ENCODE measurements at regions not wholly inside any gene's neighbourhood (a gene's known extent, or its start where the extent isn't known, plus 50 kb on each side); places are given as distances from the start of the nearest gene placed in this dataset.

GRCh38 chr9:30673132-30673531, 1711.3 kb upstream of the ACO1 start:
- Histone ChIP-seq H3K4me3 (ENCODE audit: low read depth, low read length) (no peak overlapping the region), H3K4me1 (ENCODE audit: control insufficient read depth, insufficient read depth, low read length) (no peaks in the 10 kb centered on the region), H3K9me3 (ENCODE audit: control insufficient read depth, insufficient read depth, low read depth, low read length) (no peaks in the 10 kb centered on the region), H3K27ac (ENCODE audit: extremely low read depth, low read depth, low read length) (no peak overlapping the region), H3K36me3 (ENCODE audit: control insufficient read depth in 2 of 2, insufficient read depth in 1 of 2, low read length in 2 of 2) (no peaks in the 10 kb centered on the region)
- TF ChIP-seq ZNF114 (tag by site-specific recombination; IDR thresholded peaks at IDR 0.05) = no peak
- no peak for TF ChIP-seq ZSCAN23 (tag by site-specific recombination; IDR thresholded peaks at IDR 0.05)
- no peak for TF ChIP-seq ZNF707 (tag by site-specific recombination; IDR thresholded peaks at IDR 0.05)
- no peak for TF ChIP-seq OVOL3 (tag by site-specific recombination; IDR thresholded peaks at IDR 0.05)
- TF ChIP-seq, protein P1, sequence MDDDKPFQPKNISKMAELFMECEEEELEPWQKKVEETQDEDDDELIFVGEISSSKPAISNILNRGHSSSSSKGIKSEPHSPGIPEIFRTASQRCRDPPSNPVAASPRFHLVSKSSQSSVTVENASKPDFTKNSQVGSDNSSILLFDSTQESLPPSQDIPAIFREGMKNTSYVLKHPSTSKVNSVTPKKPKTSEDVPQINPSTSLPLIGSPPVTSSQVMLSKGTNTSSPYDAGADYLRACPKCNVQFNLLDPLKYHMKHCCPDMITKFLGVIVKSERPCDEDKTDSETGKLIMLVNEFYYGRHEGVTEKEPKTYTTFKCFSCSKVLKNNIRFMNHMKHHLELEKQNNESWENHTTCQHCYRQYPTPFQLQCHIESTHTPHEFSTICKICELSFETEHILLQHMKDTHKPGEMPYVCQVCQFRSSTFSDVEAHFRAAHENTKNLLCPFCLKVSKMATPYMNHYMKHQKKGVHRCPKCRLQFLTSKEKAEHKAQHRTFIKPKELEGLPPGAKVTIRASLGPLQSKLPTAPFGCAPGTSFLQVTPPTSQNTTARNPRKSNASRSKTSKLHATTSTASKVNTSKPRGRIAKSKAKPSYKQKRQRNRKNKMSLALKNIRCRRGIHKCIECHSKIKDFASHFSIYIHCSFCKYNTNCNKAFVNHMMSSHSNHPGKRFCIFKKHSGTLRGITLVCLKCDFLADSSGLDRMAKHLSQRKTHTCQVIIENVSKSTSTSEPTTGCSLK (tag by site-specific recombination; IDR thresholded peaks at IDR 0.05) = no peak
- TF ChIP-seq GLIS2 (tag by site-specific recombination; IDR thresholded peaks at IDR 0.05) = no peak
- no peak for TF ChIP-seq ZNF629 (tag by site-specific recombination; IDR thresholded peaks at IDR 0.05)
- TF ChIP-seq ZNF549 (tag by site-specific recombination; IDR thresholded peaks at IDR 0.05) = no peak
- TF ChIP-seq ZSCAN16 (tag by site-specific recombination; IDR thresholded peaks at IDR 0.05) = no peak
- ChIA-PET CTCF (no interaction called here), POLR2A (no interaction called here)

DNA sequence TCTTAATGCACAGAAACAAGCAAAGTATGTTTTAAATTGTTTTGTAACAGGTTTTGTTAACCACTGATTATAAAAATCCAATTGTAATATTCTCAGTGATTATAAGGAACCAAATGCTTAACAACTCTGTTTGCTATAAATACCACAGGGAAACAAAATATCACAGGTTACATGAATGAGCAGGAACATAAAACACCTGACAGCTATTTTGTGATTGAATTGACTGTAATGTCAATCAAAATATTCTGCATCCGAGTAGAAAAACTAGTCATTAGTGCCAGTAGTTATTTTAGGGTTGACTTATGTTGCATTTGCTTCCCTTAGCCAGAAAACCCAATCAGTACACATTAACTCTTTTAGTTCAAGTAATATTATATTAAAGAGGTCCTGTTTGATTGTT, 1707.8 kb upstream of the ACO1 start:
- CTCF ChIA-PET = no interaction called here
- no peak for TF ChIP-seq ZNF394 (tag by site-specific recombination; IDR thresholded peaks at IDR 0.05; ENCODE audit: borderline replicate concordance)
- TF ChIP-seq ZNF398 (tag by site-specific recombination; IDR thresholded peaks at IDR 0.05) = no peak
- TF ChIP-seq ZNF133 (tag by site-specific recombination; IDR thresholded peaks at IDR 0.05) = no peak
- no peak for TF ChIP-seq ZNF426 (tag by site-specific recombination; IDR thresholded peaks at IDR 0.05)
- no peak for TF ChIP-seq ZNF391 (tag by site-specific recombination; IDR thresholded peaks at IDR 0.05; ENCODE audit: borderline replicate concordance, low read depth)
- no peak for TF ChIP-seq ZNF785 (tag by site-specific recombination; IDR thresholded peaks at IDR 0.05)
- no peak for TF ChIP-seq ZNF501 (tag by site-specific recombination; IDR thresholded peaks at IDR 0.05)
- no peak for TF ChIP-seq ZNF747 (tag by site-specific recombination; IDR thresholded peaks at IDR 0.05)

GRCh38 chr9:30677221-30677620, 1707.2 kb upstream of the ACO1 start:
- POLR2A ChIA-PET = no interaction called here
- no peak overlapping the region for H3K4me3 ChIP-seq (ENCODE audit: low read depth, low read length)
- no peaks in the 10 kb centered on the region for H3K36me3 ChIP-seq (ENCODE audit: control insufficient read depth in 2 of 2, insufficient read depth in 1 of 2, low read length in 2 of 2)
- no peak overlapping the region for H3K27ac ChIP-seq (ENCODE audit: extremely low read depth, low read depth, low read length)
- H3K9me3 ChIP-seq (ENCODE audit: control insufficient read depth, insufficient read depth, low read depth, low read length) = no peaks in the 10 kb centered on the region
- TF ChIP-seq ZNF24 (tag by site-specific recombination; IDR thresholded peaks at IDR 0.05) (no peak), ZNF10 (tag by site-specific recombination; IDR thresholded peaks at IDR 0.05) (no peak), ZNF350 (tag by site-specific recombination; IDR thresholded peaks at IDR 0.05) (no peak), ZBTB7A (tag by site-specific recombination; IDR thresholded peaks at IDR 0.05; ENCODE audit: low read depth) (no peak), ZNF585B (tag by site-specific recombination; IDR thresholded peaks at IDR 0.05) (no peak)
- CTCF ChIA-PET = interaction anchor here (0.6 kb wide), 2 partner anchors 42 to 1494 kb away, joined by 3 read pairs; no protein-coding TSS in a partner anchor
- no peaks in the 10 kb centered on the region for H3K4me1 ChIP-seq (ENCODE audit: control insufficient read depth, insufficient read depth, low read length)

More for the DNA sequence above, 1707.8 kb upstream of the ACO1 start:
- no peak overlapping the region for H3K4me3 ChIP-seq (ENCODE audit: low read depth, low read length)
- no peaks in the 10 kb centered on the region for H3K9me3 ChIP-seq (ENCODE audit: control insufficient read depth, insufficient read depth, low read depth, low read length)
- no peak overlapping the region for H3K27ac ChIP-seq (ENCODE audit: extremely low read depth, low read depth, low read length)
- H3K4me1 ChIP-seq (ENCODE audit: control insufficient read depth, insufficient read depth, low read length) = no peaks in the 10 kb centered on the region
- H3K36me3 ChIP-seq (ENCODE audit: control insufficient read depth in 2 of 2, insufficient read depth in 1 of 2, low read length in 2 of 2) = no peaks in the 10 kb centered on the region
- POLR2A ChIA-PET = no interaction called here

Measured in HEK293 (cell line).